GM23338 (cell line): ENCODE measurements at regions not wholly inside any gene's neighbourhood (a gene's known extent, or its start where the extent isn't known, plus 50 kb on each side); places are given as distances from the start of the nearest gene placed in this dataset.

Experiments
- ATAC-seq: fragments of 200-7000 bp; cut with Tn5 transposase; 3 replicates; pipeline ENCODE4 v1.9.1; 2020
- DNase-seq: peaks from one replicate; pipeline ENCODE4 v3.0.0-alpha.2; 2015; ENCODE audit warnings: low spot score
- H2AFZ ChIP-seq: fragments of 200-600 bp; sonication (generic); 2 replicates; pipeline ENCODE4 v1.8.0; 2016; ENCODE audit warnings: antibody characterized with exemption, mild to moderate bottlenecking, moderate library complexity
- H3F3A ChIP-seq: fragments of 200-600 bp; sonication (generic); replicated peaks from 2 replicates; pipeline ENCODE4 v1.8.0; 2017; ENCODE audit warnings: antibody characterized with exemption, mixed run types, low read depth
- H3K27ac ChIP-seq: fragments of 200-600 bp; sonication (generic); 2 replicates; pipeline ENCODE4 v1.6.1; 2016; ENCODE audit warnings: low read depth
- H3K27me3 ChIP-seq: fragments of 200-600 bp; sonication (generic); 2 replicates; pipeline ENCODE4 v1.8.0; 2016; ENCODE audit warnings: mild to moderate bottlenecking, mixed run types, moderate library complexity; ENCODE audit not compliant: insufficient read depth
- H3K36me3 ChIP-seq: fragments of 200-600 bp; sonication (generic); 2 replicates; pipeline ENCODE4 v1.8.0; 2016; ENCODE audit warnings: mild to moderate bottlenecking; ENCODE audit not compliant: insufficient read depth
- H3K4me1 ChIP-seq: fragments of 200-600 bp; sonication (generic); 2 replicates; pipeline ENCODE4 v1.8.0; 2016; ENCODE audit warnings: mild to moderate bottlenecking, moderate library complexity; ENCODE audit not compliant: insufficient read depth
- H3K4me2 ChIP-seq: fragments of 200-600 bp; sonication (generic); 2 replicates; pipeline ENCODE4 v1.7.1; 2017; ENCODE audit warnings: mixed run types
- H3K4me3 ChIP-seq: fragments of 200-600 bp; sonication (generic); 2 replicates; pipeline ENCODE4 v1.6.1; 2016; ENCODE audit warnings: mixed run types
- H3K79me2 ChIP-seq: fragments of 200-600 bp; sonication (generic); replicated peaks from 2 replicates; pipeline ENCODE4 v1.8.0; 2017; ENCODE audit warnings: mild to moderate bottlenecking; ENCODE audit not compliant: insufficient read depth
- H3K9me2 ChIP-seq: fragments of 200-600 bp; sonication (generic); 2 replicates; pipeline ENCODE4 v1.8.0; 2017; ENCODE audit not compliant: insufficient read depth
- H4K20me1 ChIP-seq: fragments of 200-600 bp; sonication (generic); replicated peaks from 2 replicates; pipeline ENCODE4 v1.8.0; 2017; ENCODE audit warnings: mild to moderate bottlenecking; ENCODE audit not compliant: insufficient read depth
- H3K27ac Mint-ChIP-seq: 2 replicates; pipeline ENCODE4 v1.8.0; 2020; ENCODE audit warnings: inconsistent platforms, mild to moderate bottlenecking, moderate library complexity, mixed read lengths
- H3K27me3 Mint-ChIP-seq: 3 replicates; pipeline ENCODE4 v1.8.0; 2022; ENCODE audit warnings: low read depth, mild to moderate bottlenecking, moderate library complexity, mixed read lengths, inconsistent platforms; ENCODE audit not compliant: insufficient read depth, poor library complexity
- H3K36me3 Mint-ChIP-seq: 3 replicates; pipeline ENCODE4 v1.8.0; 2021; ENCODE audit warnings: low read depth, mild to moderate bottlenecking, inconsistent platforms, moderate library complexity, mixed read lengths
- H3K4me1 Mint-ChIP-seq: 3 replicates; pipeline ENCODE4 v1.8.0; 2020; ENCODE audit warnings: mild to moderate bottlenecking, inconsistent platforms, mixed read lengths
- H3K4me3 Mint-ChIP-seq: 3 replicates; pipeline ENCODE4 v1.8.0; 2021; ENCODE audit warnings: moderate library complexity, mild to moderate bottlenecking, inconsistent platforms, mixed read lengths
- H3K9me3 Mint-ChIP-seq: 3 replicates; pipeline ENCODE4 v1.8.0; 2020; ENCODE audit warnings: moderate library complexity, mild to moderate bottlenecking, inconsistent platforms, mixed read lengths
- CTCF ChIP-seq, 2 experiments: fragments of 200-600 bp in 1 of 2; sonication (generic) in 1 of 2; conservative IDR thresholded peaks; 2 replicates each; pipeline versions ENCODE4 v1.5.1 to v1.6.1; 2016 to 2017; ENCODE audit warnings: antibody characterized with exemption in 2 of 2, low read depth in 2 of 2, mild to moderate bottlenecking in 2 of 2, moderate library complexity in 1 of 2
- EZH2 ChIP-seq: fragments of 200-600 bp; sonication (generic); IDR thresholded peaks from one replicate; pipeline ENCODE4 v1.8.0; 2017; ENCODE audit warnings: antibody characterized with exemption, mild to moderate bottlenecking, low read depth; ENCODE audit not compliant: unreplicated experiment
- JUNB ChIP-seq: IDR thresholded peaks from one replicate; pipeline ENCODE4 v1.6.1; 2016; ENCODE audit warnings: antibody characterized with exemption; ENCODE audit not compliant: unreplicated experiment
- STAT1 ChIP-seq: IDR thresholded peaks from one replicate; pipeline ENCODE4 v1.6.1; 2016; ENCODE audit warnings: antibody characterized with exemption; ENCODE audit not compliant: unreplicated experiment
- ZNF114 ChIP-seq: fragments of 250-450 bp; sonication (Bioruptor Pico); IDR thresholded peaks from 2 replicates; pipeline ENCODE4 v1.5.0; 2020; ENCODE audit warnings: mild to moderate bottlenecking, moderate library complexity
- ZNF331 ChIP-seq: fragments of 250-450 bp; sonication (Bioruptor Pico); IDR thresholded peaks from 2 replicates; pipeline ENCODE4 v1.5.0; 2020; ENCODE audit warnings: low read depth, mild to moderate bottlenecking, moderate library complexity
- ZNF462 ChIP-seq: fragments of 250-450 bp; sonication (Bioruptor Pico); IDR thresholded peaks from 2 replicates; pipeline ENCODE4 v1.5.0; 2020; ENCODE audit warnings: mild to moderate bottlenecking, moderate library complexity
- TF ChIP-seq, protein P1 (sequence below): IDR thresholded peaks from one replicate; pipeline ENCODE4 v1.6.1; 2018; ENCODE audit warnings: antibody characterized with exemption; ENCODE audit not compliant: unreplicated experiment
- TF ChIP-seq, protein P2 (sequence below): IDR thresholded peaks from 2 replicates; pipeline ENCODE4 v1.6.1; 2016; ENCODE audit warnings: antibody characterized with exemption

DNA sequence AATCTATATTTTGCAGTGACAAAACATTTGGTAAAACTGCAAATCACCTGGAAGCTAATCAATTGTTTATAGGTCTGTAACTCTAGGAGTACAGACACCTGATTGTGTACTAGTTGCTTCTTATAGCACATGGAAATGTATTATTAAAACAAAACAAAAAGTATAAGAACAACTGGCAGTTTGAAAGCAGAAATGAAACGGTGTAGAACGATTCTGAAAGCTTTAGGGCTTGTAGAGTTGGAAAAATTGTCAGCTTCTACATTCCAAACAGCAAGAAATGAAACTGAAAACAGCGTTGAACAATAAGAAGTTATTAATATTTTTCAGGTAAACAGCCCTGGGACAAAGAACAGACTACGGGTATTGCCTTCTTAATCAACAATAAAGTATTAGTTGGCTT lies 273.3 kb downstream of the OLFM3 start (continued):
- TF ChIP-seq, protein P1, sequence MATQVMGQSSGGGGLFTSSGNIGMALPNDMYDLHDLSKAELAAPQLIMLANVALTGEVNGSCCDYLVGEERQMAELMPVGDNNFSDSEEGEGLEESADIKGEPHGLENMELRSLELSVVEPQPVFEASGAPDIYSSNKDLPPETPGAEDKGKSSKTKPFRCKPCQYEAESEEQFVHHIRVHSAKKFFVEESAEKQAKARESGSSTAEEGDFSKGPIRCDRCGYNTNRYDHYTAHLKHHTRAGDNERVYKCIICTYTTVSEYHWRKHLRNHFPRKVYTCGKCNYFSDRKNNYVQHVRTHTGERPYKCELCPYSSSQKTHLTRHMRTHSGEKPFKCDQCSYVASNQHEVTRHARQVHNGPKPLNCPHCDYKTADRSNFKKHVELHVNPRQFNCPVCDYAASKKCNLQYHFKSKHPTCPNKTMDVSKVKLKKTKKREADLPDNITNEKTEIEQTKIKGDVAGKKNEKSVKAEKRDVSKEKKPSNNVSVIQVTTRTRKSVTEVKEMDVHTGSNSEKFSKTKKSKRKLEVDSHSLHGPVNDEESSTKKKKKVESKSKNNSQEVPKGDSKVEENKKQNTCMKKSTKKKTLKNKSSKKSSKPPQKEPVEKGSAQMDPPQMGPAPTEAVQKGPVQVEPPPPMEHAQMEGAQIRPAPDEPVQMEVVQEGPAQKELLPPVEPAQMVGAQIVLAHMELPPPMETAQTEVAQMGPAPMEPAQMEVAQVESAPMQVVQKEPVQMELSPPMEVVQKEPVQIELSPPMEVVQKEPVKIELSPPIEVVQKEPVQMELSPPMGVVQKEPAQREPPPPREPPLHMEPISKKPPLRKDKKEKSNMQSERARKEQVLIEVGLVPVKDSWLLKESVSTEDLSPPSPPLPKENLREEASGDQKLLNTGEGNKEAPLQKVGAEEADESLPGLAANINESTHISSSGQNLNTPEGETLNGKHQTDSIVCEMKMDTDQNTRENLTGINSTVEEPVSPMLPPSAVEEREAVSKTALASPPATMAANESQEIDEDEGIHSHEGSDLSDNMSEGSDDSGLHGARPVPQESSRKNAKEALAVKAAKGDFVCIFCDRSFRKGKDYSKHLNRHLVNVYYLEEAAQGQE, result no peak
- TF ChIP-seq JUNB (no peak), EZH2 (no peak)

DNA sequence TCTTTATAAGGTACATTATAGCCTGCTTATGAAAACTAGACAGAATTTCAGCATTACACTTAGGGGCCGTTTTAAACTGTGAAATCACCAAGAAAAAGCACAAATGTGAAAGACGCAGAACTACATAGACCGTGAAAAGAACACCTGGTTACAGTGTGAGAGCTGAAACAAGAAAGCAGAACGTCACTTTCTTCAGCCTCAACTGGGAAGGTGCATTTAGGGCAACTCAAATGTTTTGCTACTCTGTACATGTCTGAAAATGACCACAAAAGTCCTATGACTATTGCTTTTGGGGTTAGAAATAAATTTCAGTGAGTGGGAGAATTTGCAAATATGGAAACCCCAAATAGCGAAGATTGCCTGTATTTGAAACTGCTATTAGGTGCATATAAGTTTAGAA lies 268.7 kb downstream of the OLFM3 start:
- TF ChIP-seq, protein P2, sequence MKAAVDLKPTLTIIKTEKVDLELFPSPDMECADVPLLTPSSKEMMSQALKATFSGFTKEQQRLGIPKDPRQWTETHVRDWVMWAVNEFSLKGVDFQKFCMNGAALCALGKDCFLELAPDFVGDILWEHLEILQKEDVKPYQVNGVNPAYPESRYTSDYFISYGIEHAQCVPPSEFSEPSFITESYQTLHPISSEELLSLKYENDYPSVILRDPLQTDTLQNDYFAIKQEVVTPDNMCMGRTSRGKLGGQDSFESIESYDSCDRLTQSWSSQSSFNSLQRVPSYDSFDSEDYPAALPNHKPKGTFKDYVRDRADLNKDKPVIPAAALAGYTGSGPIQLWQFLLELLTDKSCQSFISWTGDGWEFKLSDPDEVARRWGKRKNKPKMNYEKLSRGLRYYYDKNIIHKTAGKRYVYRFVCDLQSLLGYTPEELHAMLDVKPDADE, result no peak
- TF ChIP-seq EZH2 (no peak), STAT1 (no peak), ZNF114 (CRISPR knock-in tag) (no peak), ZNF331 (CRISPR knock-in tag) (no peak), CTCF (conservative IDR thresholded peaks at IDR 0.05; ENCODE audit: low read depth in 2 of 2) (no peak), JUNB (no peak)
- Mint-ChIP-seq H3K27me3 (no peaks in the 10 kb centered on the region), H3K27ac (no peak overlapping the region), H3K4me1 (peaks cover 5% of the 10 kb centered on the region; the same call in 1 of the 3 replicates), H3K36me3 (no peaks in the 10 kb centered on the region), H3K4me3 (no peak overlapping the region), H3K9me3 (no peaks in the 10 kb centered on the region; the same call in 2 of the 3 replicates)
- Histone ChIP-seq H3K4me2 (no peak overlapping the region), H3K27me3 (no peaks in the 10 kb centered on the region), H3K79me2 (no peaks in the 10 kb centered on the region), H3K27ac (no peak overlapping the region), H3F3A (no peaks in the 10 kb centered on the region), H3K36me3 (no peaks in the 10 kb centered on the region), H2AFZ (no peak overlapping the region), H3K4me1 (no peaks in the 10 kb centered on the region), H4K20me1 (no peaks in the 10 kb centered on the region), H3K9me2 (0 out of 2 replicates have a peak, but pooled peaks cover 4% of the 10 kb centered on the region), H3K4me3 (no peak overlapping the region)
- ATAC-seq, result no peak
- no peak for DNase-seq

DNA sequence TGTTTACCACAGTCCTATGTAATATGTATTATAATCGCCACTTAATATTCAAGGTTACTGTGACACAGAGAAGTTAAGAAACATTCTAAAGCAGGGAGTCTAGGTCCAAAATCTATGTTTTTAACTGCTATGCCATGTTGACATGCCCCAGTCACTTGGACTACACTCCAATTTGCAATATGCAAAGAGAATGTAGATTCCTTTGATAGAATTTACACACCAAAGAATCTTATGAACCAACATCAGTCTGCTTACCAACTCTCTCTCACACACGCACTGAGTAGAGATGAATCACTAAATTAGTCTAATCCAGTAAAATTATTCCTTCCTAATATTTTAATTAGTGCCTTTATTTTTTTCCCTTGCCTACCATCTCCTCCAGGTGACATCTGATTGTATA lies 266.2 kb downstream of the OLFM3 start:
- Histone ChIP-seq H3F3A (no peaks in the 10 kb centered on the region), H3K36me3 (no peaks in the 10 kb centered on the region), H3K79me2 (no peaks in the 10 kb centered on the region), H3K4me1 (no peaks in the 10 kb centered on the region), H4K20me1 (no peaks in the 10 kb centered on the region), H3K27me3 (no peaks in the 10 kb centered on the region), H3K4me3 (no peak overlapping the region), H3K9me2 (0 out of 2 replicates have a peak, but pooled peaks cover 4% of the 10 kb centered on the region), H3K27ac (no peak overlapping the region), H3K4me2 (no peak overlapping the region), H2AFZ (no peak overlapping the region)
- ATAC-seq (no peak), DNase-seq (no peak)
- Mint-ChIP-seq H3K4me3 (no peak overlapping the region), H3K36me3 (no peaks in the 10 kb centered on the region), H3K4me1 (no peaks in the 10 kb centered on the region; the same call in 2 of the 3 replicates), H3K9me3 (no peaks in the 10 kb centered on the region), H3K27me3 (no peaks in the 10 kb centered on the region), H3K27ac (no peak overlapping the region)
- no peak for TF ChIP-seq ZNF462 (CRISPR knock-in tag)
